T1000 (cell line): ENCODE measurements at regions not wholly inside any gene's neighbourhood (a gene's known extent, or its start where the extent isn't known, plus 50 kb on each side); places are given as distances from the start of the nearest gene placed in this dataset.

Experiments used
- DNase-seq: peaks from one replicate; lab custom pipeline; 2025; ENCODE audit warnings: mixed read lengths; lab: John Stamatoyannopoulos, UW

- no peak for DNase-seq
These were observed 51.6 kb upstream of the FHIP2A start for GRCh38 chr10:114770009-114770408.

DNA sequence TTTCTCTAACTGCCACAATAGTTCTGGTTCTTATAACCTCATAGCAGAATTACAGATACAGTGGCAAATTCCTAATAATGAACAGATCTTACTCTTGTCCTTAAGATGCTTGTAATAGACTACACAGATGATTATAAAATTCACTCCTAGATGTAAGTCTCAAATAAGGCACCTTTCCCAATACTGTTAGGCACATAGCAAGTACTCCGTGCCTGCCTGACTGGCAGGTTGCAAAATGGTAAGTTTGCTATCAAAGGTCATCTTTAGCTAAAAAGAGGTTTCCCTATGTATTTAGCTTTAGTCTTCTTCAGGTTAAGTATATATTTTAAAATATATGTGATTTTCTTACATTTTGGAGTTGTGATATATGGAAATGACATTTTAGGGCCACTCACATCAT is 50.4 kb upstream of the FHIP2A start:
- DNase-seq: no peak

DNA sequence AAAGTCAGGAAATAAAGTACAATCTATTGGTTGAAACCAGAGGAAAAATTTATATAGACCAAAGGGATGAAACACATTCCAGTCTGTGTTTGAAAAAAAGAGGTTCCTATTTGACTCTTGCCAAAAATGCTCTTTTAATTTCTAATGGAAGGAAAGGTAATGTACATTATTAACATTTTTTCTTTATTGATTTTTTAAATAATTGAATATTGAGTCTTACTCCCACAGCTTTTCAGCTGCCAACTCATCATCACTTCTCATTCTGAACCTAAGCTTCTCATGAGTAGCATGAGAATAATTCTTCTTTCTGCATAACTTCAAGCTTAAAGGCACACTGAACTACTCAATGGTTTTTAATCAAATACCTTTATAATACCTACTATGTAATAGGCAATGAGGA is 49.8 kb upstream of the FHIP2A start:
- DNase-seq: no peak
